Left lung (tissue), 4 donors: ENCODE measurements at regions not wholly inside any gene's neighbourhood (a gene's known extent, or its start where the extent isn't known, plus 50 kb on each side); places are given as distances from the start of the nearest gene placed in this dataset.
"Not testable (repeated sequence)": the region's sequence is repeated elsewhere in the genome, so short reads cannot be mapped to it uniquely, and the experiment has no call there.

Source experiments
- ATAC-seq: fragments of 200-7000 bp; cut with Tn5 transposase; one replicate; pipeline ENCODE4 v1.9.1; 2020; ENCODE audit warnings: moderate library complexity
- DNase-seq, 4 donors: peaks; one replicate each; pipeline ENCODE4 v3.0.0-alpha.2; 2013 to 2020
- H3K27ac ChIP-seq, 2 donors: fragments of 200-600 bp; sonication (generic) in 1 of 2; one replicate each; pipeline versions ENCODE4 v1.5.0 to v1.8.0; 2020 to 2021
- H3K27me3 ChIP-seq, 2 donors: fragments of 200-600 bp; sonication (generic) in 1 of 2; one replicate each; pipeline versions ENCODE4 v1.5.0 to v1.8.0; 2020 to 2021
- H3K36me3 ChIP-seq, 2 donors: fragments of 200-600 bp; sonication (generic) in 1 of 2; one replicate each; pipeline versions ENCODE4 v1.5.0 to v1.8.0; 2020 to 2021
- H3K4me1 ChIP-seq, 2 donors: fragments of 200-600 bp; one replicate each; pipeline ENCODE4 v1.8.0; 2021
- H3K4me3 ChIP-seq, 2 donors: fragments of 200-600 bp; sonication (generic) in 1 of 2; one replicate each; pipeline versions ENCODE4 v1.5.0 to v1.8.0; 2020 to 2021; ENCODE audit warnings: mild to moderate bottlenecking in 1 of 2
- H3K9me3 ChIP-seq, 2 donors: fragments of 200-600 bp; sonication (generic) in 1 of 2; one replicate each; pipeline versions ENCODE4 v1.5.0 to v1.8.0; 2020 to 2021
- CTCF ChIP-seq, 2 donors: fragments of 200-600 bp; sonication (generic) in 1 of 2; IDR thresholded peaks; one replicate each; pipeline versions ENCODE4 v1.5.0 to v1.8.0; 2021; ENCODE audit warnings: antibody characterized with exemption in 2 of 2
- intact Hi-C, 2 donors: fragments of 100-400 bp; cut with DNase I; formaldehyde crosslinking; loops; one replicate each; pipeline versions ENCODE4 v1.11.2 to v1.14.2; 2022
- donor health status: DM: no; HTN: yes; CAD: no.
- donor health status: DM: no; HTN: no; CAD: no.

GRCh38 chr15:49721091-49721490 lies 100.2 kb downstream of the DTWD1 start:
- no peak overlapping the region for H3K27ac ChIP-seq
- H3K4me3 ChIP-seq: no peak overlapping the region
- intact Hi-C loops: no loop called here
- H3K4me1 ChIP-seq: peaks cover 0 to 21% of the 10 kb centered on the region in 2 donors
- no peak for TF ChIP-seq CTCF (IDR thresholded peaks at IDR 0.05)
- peaks cover 0 to 4% of the 10 kb centered on the region in 2 donors for H3K9me3 ChIP-seq
- no peak for ATAC-seq
- no peaks in the 10 kb centered on the region for H3K36me3 ChIP-seq
- H3K27me3 ChIP-seq: no peaks in the 10 kb centered on the region
- DNase-seq: no peak

GRCh38 chr15:49721621-49722020 lies 100.8 kb downstream of the DTWD1 start:
- no peak for ATAC-seq
- Histone ChIP-seq H3K4me1 (peaks cover 0 to 21% of the 10 kb centered on the region in 2 donors), H3K4me3 (no peak overlapping the region), H3K27me3 (no peaks in the 10 kb centered on the region), H3K27ac (no peak overlapping the region), H3K9me3 (peaks cover 0 to 10% of the 10 kb centered on the region in 2 donors), H3K36me3 (no peaks in the 10 kb centered on the region)
- no peak for TF ChIP-seq CTCF (IDR thresholded peaks at IDR 0.05)
- DNase-seq: no peak
- intact Hi-C loops: no loop called here

DNA sequence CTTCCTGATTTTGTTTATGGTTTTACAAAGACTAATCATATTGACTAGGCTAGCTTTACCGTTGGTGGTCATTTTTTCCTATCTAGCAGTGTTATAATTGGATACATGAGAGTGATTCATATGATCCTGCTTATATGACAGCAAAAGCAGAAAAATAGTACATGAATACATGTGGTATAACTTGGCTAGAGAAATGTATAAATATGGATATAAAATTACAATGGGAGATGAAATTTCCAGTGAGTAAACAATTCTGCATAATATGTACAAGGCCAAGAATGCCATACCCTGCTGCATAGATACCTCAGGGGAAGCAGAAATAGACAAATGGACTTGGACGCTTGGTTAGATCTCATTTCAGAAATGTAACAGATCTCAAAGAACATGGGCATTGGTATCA lies 103.1 kb downstream of the DTWD1 start:
- no peak overlapping the region for H3K27ac ChIP-seq
- no peak for TF ChIP-seq CTCF (IDR thresholded peaks at IDR 0.05)
- ATAC-seq (no peak), DNase-seq (no peak)
- intact Hi-C loops: no loop called here
- no peaks in the 10 kb centered on the region for H3K36me3 ChIP-seq
- no peaks in the 10 kb centered on the region for H3K27me3 ChIP-seq
- peaks cover 0 to 11% of the 10 kb centered on the region in 2 donors for H3K9me3 ChIP-seq
- no peak overlapping the region for H3K4me3 ChIP-seq
- H3K4me1 ChIP-seq: peaks cover 0 to 4% of the 10 kb centered on the region in 2 donors

GRCh38 chr15:49731187-49732099 lies 110.6 kb downstream of the DTWD1 start:
- Histone ChIP-seq H3K27ac (no peak overlapping the region), H3K4me3 (no peak overlapping the region), H3K4me1 (no peaks in the 10 kb centered on the region), H3K27me3 (no peaks in the 10 kb centered on the region), H3K36me3 (no peaks in the 10 kb centered on the region), H3K9me3 (peaks cover 0 to 4% of the 10 kb centered on the region in 2 donors)
- ATAC-seq (no peak), DNase-seq (no peak)
- TF ChIP-seq CTCF (IDR thresholded peaks at IDR 0.05): no peak
- intact Hi-C loops: no loop called here

DNA sequence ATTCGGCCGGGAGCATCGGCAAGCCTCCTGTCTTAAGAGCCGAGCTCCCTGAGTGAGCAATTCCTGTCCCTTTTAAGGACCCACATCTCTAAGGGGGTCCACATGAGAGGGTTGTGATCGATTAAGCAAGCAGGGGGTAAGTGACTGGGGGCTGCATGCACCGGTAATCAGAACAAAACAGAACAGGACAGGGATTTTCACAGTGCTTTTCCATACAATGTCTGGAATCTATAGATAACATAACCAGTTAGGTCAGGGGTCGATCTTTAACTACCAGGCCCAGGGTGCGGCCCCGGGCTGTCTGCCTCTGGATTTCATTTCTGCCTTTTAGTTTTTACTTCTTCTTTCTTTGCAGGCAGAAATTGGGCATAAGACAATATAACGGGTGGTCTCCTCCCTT lies 111.3 kb downstream of the DTWD1 start:
- H3K4me1 ChIP-seq, H3K27me3 ChIP-seq, ATAC-seq, H3K27ac ChIP-seq, H3K9me3 ChIP-seq, H3K4me3 ChIP-seq, DNase-seq, intact Hi-C loops, H3K36me3 ChIP-seq: not testable (repeated sequence)

GRCh38 chr15:49734089-49734488 lies 113.2 kb downstream of the DTWD1 start:
- DNase-seq, H3K36me3 ChIP-seq, H3K9me3 ChIP-seq, H3K4me3 ChIP-seq, H3K4me1 ChIP-seq, H3K27me3 ChIP-seq, ATAC-seq, H3K27ac ChIP-seq, intact Hi-C loops: not testable (repeated sequence)
